Heart right ventricle (tissue), 16 donors: ENCODE measurements at regions not wholly inside any gene's neighbourhood (a gene's known extent, or its start where the extent isn't known, plus 50 kb on each side); places are given as distances from the start of the nearest gene placed in this dataset.
"Not testable (repeated sequence)": the region's sequence is repeated elsewhere in the genome, so short reads cannot be mapped to it uniquely, and the experiment has no call there.

ENCODE experiments used
- ATAC-seq, 8 donors: fragments of 200-7000 bp; cut with Tn5 transposase; one replicate each; pipeline ENCODE4 v1.9.1; 2020; ENCODE audit warnings: mild to moderate bottlenecking in 8 of 8, moderate library complexity in 8 of 8, moderate number of reproducible peaks in 1 of 8
- DNase-seq, 2 donors: peaks; one replicate each; pipeline ENCODE4 v3.0.0-alpha.2; 2020
- H3K27ac ChIP-seq, 10 donors: fragments of 200-600 bp; sonication (generic) in 2 of 10; one replicate each; pipeline versions ENCODE4 v1.5.0 to v1.8.0; 2020 to 2022; ENCODE audit warnings: mild to moderate bottlenecking in 3 of 10
- H3K27me3 ChIP-seq, 7 donors: fragments of 200-600 bp; one replicate each; pipeline ENCODE4 v1.8.0; 2021 to 2022; ENCODE audit warnings: mild to moderate bottlenecking in 2 of 7
- H3K36me3 ChIP-seq, 9 donors: fragments of 200-600 bp; sonication (generic) in 1 of 9; one replicate each; pipeline versions ENCODE4 v1.5.0 to v1.8.0; 2020 to 2022; ENCODE audit warnings: mild to moderate bottlenecking in 2 of 9
- H3K4me1 ChIP-seq, 9 donors: fragments of 200-600 bp; sonication (generic) in 1 of 9; one replicate each; pipeline versions ENCODE4 v1.5.0 to v1.8.0; 2020 to 2022; ENCODE audit warnings: mild to moderate bottlenecking in 4 of 9
- H3K4me3 ChIP-seq, 10 donors: fragments of 200-600 bp; sonication (generic) in 2 of 10; one replicate each; pipeline versions ENCODE4 v1.5.0 to v1.8.0; 2020 to 2022; ENCODE audit warnings: mild to moderate bottlenecking in 7 of 10, moderate library complexity in 2 of 10
- H3K9me3 ChIP-seq, 11 donors: fragments of 200-600 bp in 10 of 11; sonication (generic) in 2 of 11; one replicate each; pipeline versions ENCODE4 v1.5.0 to v1.8.0; 2013 to 2022; ENCODE audit warnings: mild to moderate bottlenecking in 2 of 11, control low read depth in 1 of 11, moderate library complexity in 1 of 11
- WGBS, 2 donors: extraction: QIAGEN DNeasy Blood & Tissue Kit; methylation state at CpG; one replicate each; pipeline ENCODE4 v1.1.7; 2013; ENCODE audit warnings: inconsistent platforms in 1 of 2; 5-methylcytosine and 5-hydroxymethylcytosine counted together
- intact Hi-C, 10 donors: fragments of 100-400 bp; cut with DNase I; formaldehyde crosslinking; loops; one replicate each; pipeline versions ENCODE4 v1.11.1 to v1.14.2; 2022
- donor health status: Arrhythmogenic right ventricular cardiomyopathy.
- donor health status: ischemic (EF 13 %, LVEDD 7.1; RV severe dilation, severe dysfunction).
- donor health status: healthy with polysubstance abuse.
- donor health status: DM: no; HTN: yes; CAD: no.
- donor health status: DM: no; HTN: no; CAD: no.
- donor health status: ischemic (EF 25% LVEDD 6.9; RV normal size, moderate dysfunction).
- donor health status: ischemic (EF 25% LVEDD 5.7; RV mildly dilated, moderate dysfunction).
- donor health status: healthy.
- donor health status: DM: yes; HTN: yes; CAD: no.
- donor health status: Ischemic cardiomyopathy.
- donor health status: ischemic (EF 35%, LVEDD 5.7; RV mildly dilated, moderate dysfunction).
- donor health status: nonischemic (EF 11% LVEDD 7.7; RV severe dilation, severe dysfunction).
- donor health status: DM: yes; HTN: yes; CAD: no.
- donor health status: PGD.
- donor health status: ischemic (EF 29% LVEDD 5.4; RV normal size, mild dysfunction).
- donor health status: nonischemic (EF 23%, LVEDD 6.1; RV moderate dilation, normal function).

- H3K4me1 ChIP-seq, H3K4me3 ChIP-seq, DNase-seq, H3K9me3 ChIP-seq, intact Hi-C loops, H3K27me3 ChIP-seq, H3K27ac ChIP-seq, H3K36me3 ChIP-seq: not testable (repeated sequence)
- 55 to 56% methylated on average over 4 of the region's 11 CpGs for WGBS, 2 donors
- ATAC-seq, result peak in 6 of 8 donors; percentile 27 to 66 (median 50)
Measured at GRCh38 chr16:22572331-22573224, 61.9 kb downstream of the NPIPB5 start.

- H3K27ac ChIP-seq, H3K27me3 ChIP-seq, H3K9me3 ChIP-seq, H3K4me1 ChIP-seq, DNase-seq, H3K4me3 ChIP-seq, intact Hi-C loops, H3K36me3 ChIP-seq: not testable (repeated sequence)
- WGBS, 2 donors, result no CpG with 5 or more reads among the region's 26 CpGs
- peak; percentile 86 to 93 (median 92) for ATAC-seq
Measured at GRCh38 chr16:22573225-22573530, 62.5 kb downstream of the NPIPB5 start.

GRCh38 chr16:22576506-22576905 lies 65.8 kb downstream of the NPIPB5 start:
- ATAC-seq, DNase-seq, H3K4me1 ChIP-seq, H3K4me3 ChIP-seq, H3K27ac ChIP-seq, intact Hi-C loops, H3K9me3 ChIP-seq, H3K36me3 ChIP-seq: not testable (repeated sequence)
- H3K27me3 ChIP-seq, result peaks cover 0 to 13% (median 0%) of the 10 kb centered on the region in 7 donors
- WGBS, 2 donors, result 67 to 77% methylated on average over 5 to 6 of the region's 6 CpGs

GRCh38 chr16:22583195-22583594 lies 72.5 kb downstream of the NPIPB5 start:
- H3K4me1 ChIP-seq, intact Hi-C loops, DNase-seq, ATAC-seq, H3K27me3 ChIP-seq, H3K27ac ChIP-seq, H3K4me3 ChIP-seq, H3K9me3 ChIP-seq, H3K36me3 ChIP-seq: not testable (repeated sequence)
- 91 to 94% methylated on average over 6 of the region's 6 CpGs for WGBS, 2 donors

- DNase-seq, H3K9me3 ChIP-seq, H3K27me3 ChIP-seq, H3K36me3 ChIP-seq, intact Hi-C loops, H3K4me1 ChIP-seq, ATAC-seq, H3K4me3 ChIP-seq, H3K27ac ChIP-seq: not testable (repeated sequence)
- 92 to 93% methylated on average over 1 of the region's 3 CpGs for WGBS, 2 donors
Measured at GRCh38 chr16:22584459-22584858, 73.8 kb downstream of the NPIPB5 start.

GRCh38 chr16:22584941-22585340 lies 74.2 kb downstream of the NPIPB5 start:
- H3K27ac ChIP-seq, H3K9me3 ChIP-seq, H3K27me3 ChIP-seq, H3K4me3 ChIP-seq, H3K4me1 ChIP-seq, H3K36me3 ChIP-seq, ATAC-seq, intact Hi-C loops, DNase-seq: not testable (repeated sequence)
- WGBS, 2 donors, result no CpG with 5 or more reads among the region's 5 CpGs

- H3K27me3 ChIP-seq, H3K36me3 ChIP-seq, ATAC-seq, H3K4me1 ChIP-seq, intact Hi-C loops, H3K27ac ChIP-seq, DNase-seq, H3K9me3 ChIP-seq, H3K4me3 ChIP-seq: not testable (repeated sequence)
- 96 to 100% methylated on average over 3 of the region's 3 CpGs for WGBS, 2 donors
Measured at GRCh38 chr16:22585431-22585830, 74.7 kb downstream of the NPIPB5 start.

- H3K4me3 ChIP-seq, H3K36me3 ChIP-seq, intact Hi-C loops, H3K27ac ChIP-seq, H3K27me3 ChIP-seq, H3K9me3 ChIP-seq, ATAC-seq, DNase-seq, H3K4me1 ChIP-seq: not testable (repeated sequence)
- 80 to 83% methylated on average over 1 of the region's 5 CpGs for WGBS, 2 donors
Measured at GRCh38 chr16:22586732-22587131, 76.0 kb downstream of the NPIPB5 start.

- DNase-seq, result not testable (repeated sequence)
- WGBS, 2 donors, result 86 to 87% methylated on average over 4 of the region's 4 CpGs
Measured at GRCh38 chr16:22589757-22590156, 79.1 kb downstream of the NPIPB5 start.

GRCh38 chr16:22596445-22597045 lies 85.9 kb downstream of the NPIPB5 start:
- WGBS, 2 donors, result no CpG with 5 or more reads among the region's 8 CpGs
- DNase-seq, H3K27ac ChIP-seq, H3K9me3 ChIP-seq, H3K36me3 ChIP-seq, H3K4me1 ChIP-seq, intact Hi-C loops, H3K27me3 ChIP-seq, H3K4me3 ChIP-seq, ATAC-seq: not testable (repeated sequence)

More at GRCh38 chr16:22589757-22590156, 79.1 kb downstream of the NPIPB5 start:
- H3K9me3 ChIP-seq, H3K36me3 ChIP-seq, H3K27ac ChIP-seq, intact Hi-C loops, H3K4me1 ChIP-seq, H3K4me3 ChIP-seq, ATAC-seq, H3K27me3 ChIP-seq: not testable (repeated sequence)

- H3K4me1 ChIP-seq, ATAC-seq, H3K9me3 ChIP-seq, intact Hi-C loops, H3K27me3 ChIP-seq, H3K27ac ChIP-seq, DNase-seq, H3K36me3 ChIP-seq, H3K4me3 ChIP-seq: not testable (repeated sequence)
- 88 to 93% methylated on average over 5 of the region's 11 CpGs for WGBS, 2 donors
Measured at GRCh38 chr16:22603744-22604143, 93.1 kb downstream of the NPIPB5 start.
